NCI-H187 (cell line): ENCODE measurements at regions not wholly inside any gene's neighbourhood (a gene's known extent, or its start where the extent isn't known, plus 50 kb on each side); places are given as distances from the start of the nearest gene placed in this dataset.

Experiments used
- DNase-seq, 2 experiments: peaks; one replicate each; lab custom pipeline; 2025; lab: John Stamatoyannopoulos, UW

DNA sequence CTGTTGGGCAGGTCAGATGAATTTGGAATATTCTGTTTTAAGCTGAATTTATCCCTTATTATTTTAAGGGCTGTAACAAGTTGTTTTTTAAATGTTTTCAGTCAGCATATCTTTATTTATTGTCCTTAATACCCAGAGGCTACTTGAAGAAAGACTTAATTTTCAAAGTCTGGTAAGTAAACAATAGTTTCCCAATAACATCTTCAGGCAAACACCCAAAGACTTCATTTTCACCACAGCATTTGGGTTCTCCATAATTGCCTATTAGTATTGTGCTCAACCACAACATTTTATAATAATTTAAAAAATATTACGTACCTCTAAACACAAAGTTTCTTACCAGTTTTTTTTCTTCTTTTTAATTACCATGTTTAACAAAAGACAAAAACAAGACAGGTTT is 60.0 kb upstream of the MKLN1 start:
- DNase-seq: no peak

- DNase-seq: no peak
Observed at GRCh38 chr7:131268906-131269305, 58.8 kb upstream of the MKLN1 start.

- no peak for DNase-seq
Observed at GRCh38 chr7:131272086-131272485, 55.6 kb upstream of the MKLN1 start.

DNA sequence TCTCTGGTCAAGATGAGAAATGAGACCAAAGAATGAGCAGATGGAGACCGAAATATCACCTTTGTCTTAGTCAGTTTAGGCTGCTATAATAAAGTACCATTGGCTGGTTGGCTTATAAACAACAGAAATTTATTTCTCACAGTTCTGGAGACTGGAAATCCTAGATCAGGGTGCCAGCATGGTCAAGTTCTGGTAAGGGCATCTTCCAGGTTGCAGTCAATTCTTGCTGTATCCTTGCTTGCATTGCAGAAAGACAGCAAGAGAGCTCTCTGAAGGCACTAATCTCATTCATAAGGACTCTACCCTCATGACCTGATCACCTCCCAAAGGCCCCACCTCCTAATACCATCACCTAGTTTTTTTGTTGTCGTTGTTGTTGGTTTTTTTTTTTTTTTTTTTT is 52.7 kb upstream of the MKLN1 start:
- DNase-seq: no peak

DNA sequence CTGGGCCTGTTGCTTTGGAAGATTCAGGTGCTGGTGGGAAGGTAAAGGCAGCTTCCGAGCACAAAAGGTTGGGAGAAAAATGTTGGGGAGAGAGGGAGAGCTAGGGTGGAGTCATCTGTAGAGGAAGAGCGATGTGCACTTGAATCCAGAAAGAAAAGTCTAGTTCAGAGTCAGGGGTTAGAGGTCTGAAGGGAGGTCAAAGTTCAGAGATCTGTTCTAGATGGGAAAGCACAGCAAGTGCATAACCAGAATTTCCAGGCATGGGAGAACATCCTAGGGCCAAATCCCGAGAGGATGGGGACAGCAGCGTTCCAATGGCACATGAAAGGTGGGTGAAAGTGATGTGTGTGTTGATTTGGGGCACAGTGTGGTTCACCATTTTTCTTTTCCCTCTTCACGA is 51.5 kb upstream of the MKLN1 start:
- DNase-seq: no peak

- no peak for DNase-seq
Observed at GRCh38 chr7:131276748-131277147, 50.9 kb upstream of the MKLN1 start.
